ENCODE measurements at regions not wholly inside any gene's neighbourhood (a gene's known extent, or its start where the extent isn't known, plus 50 kb on each side); places are given as distances from the start of the nearest gene placed in this dataset.
"Not testable (repeated sequence)": the region's sequence is repeated elsewhere in the genome, so short reads cannot be mapped to it uniquely, and the experiment has no call there.

DNA sequence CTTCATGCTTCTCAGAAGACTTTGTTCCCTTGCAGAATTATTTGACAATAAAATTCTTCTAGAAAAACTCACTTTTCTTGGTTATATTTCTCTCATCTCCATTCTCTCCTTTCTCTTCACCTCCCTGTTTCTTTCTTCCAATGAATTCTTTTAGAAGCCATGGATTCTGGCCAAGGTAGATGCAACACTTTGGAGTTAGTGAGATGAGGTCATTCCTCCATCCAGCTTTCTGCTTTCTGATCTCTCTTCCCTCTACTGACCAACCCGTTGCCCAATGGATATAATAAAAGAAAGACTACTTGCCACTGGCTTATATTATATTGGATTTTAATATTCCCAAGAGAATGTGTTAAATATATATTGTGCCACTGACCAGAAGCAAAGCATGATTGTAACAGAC, 88.9 kb upstream of the KIF2A start:
- TF ChIP-seq CTCF, POLR2A (IDR thresholded peaks at IDR 0.05): not testable (repeated sequence)
